HCT116 (cell line): ENCODE measurements at regions not wholly inside any gene's neighbourhood (a gene's known extent, or its start where the extent isn't known, plus 50 kb on each side); places are given as distances from the start of the nearest gene placed in this dataset.

ENCODE experiments used
- ATAC-seq: fragments of 200-7000 bp; cut with Tn5 transposase; 2 replicates; pipeline ENCODE4 v1.9.1; 2020; ENCODE audit warnings: mild to moderate bottlenecking, moderate library complexity
- BruUV-seq: library from RNA; stranded (reverse); fragments of 400-500 nt; replicated peaks from 2 replicates; lab custom pipeline; 2021; lab: Mats Ljungman, UMichigan
- CTCF ChIA-PET: fragments of 300-600 bp; sonication (Branson Sonifier 250); formaldehyde crosslinking; loops from one replicate; lab custom pipeline; 2021; ENCODE audit warnings: antibody characterized with exemption; lab: Charles Lee
- POLR2A ChIA-PET: fragments of 300-600, 350-600 bp; sonication (Branson Sonifier 250); formaldehyde crosslinking; loops from one replicate; lab custom pipeline; 2021; ENCODE audit warnings: antibody characterized with exemption; lab: Charles Lee
- RAD21 ChIA-PET, 2 experiments: fragments of 300-600 bp; sonication (Branson Sonifier 250); formaldehyde crosslinking; loops; one replicate each; lab custom pipeline; 2023; ENCODE audit warnings: low total read pairs in 2 of 2; ENCODE audit not compliant: uncharacterized antibody in 2 of 2, unreplicated experiment in 2 of 2, low non-redundant PET in 1 of 2; lab: Charles Lee
- DNase-seq: peaks from one replicate; pipeline ENCODE4 v3.0.0-alpha.2; 2010; ENCODE audit warnings: low read depth, low spot score
- H2AFZ ChIP-seq: fragments of 200-600 bp; shearing (Covaris generic), sonication (generic); 2 replicates; pipeline ENCODE4 v1.6.1; 2017; ENCODE audit warnings: low read depth, mixed run types, mixed read lengths, antibody characterized with exemption, low read length; ENCODE audit not compliant: poor library complexity, severe bottlenecking
- H3K27ac ChIP-seq: 2 replicates; pipeline ENCODE4 v1.5.1; 2012; ENCODE audit warnings: low read depth, low read length
- H3K27me3 ChIP-seq: fragments of 200-600 bp; sonication (generic); 2 replicates; pipeline ENCODE4 v1.6.1; 2016; ENCODE audit warnings: mixed run types, low read length, mixed read lengths; ENCODE audit not compliant: insufficient read depth
- H3K36me3 ChIP-seq, 2 experiments: fragments of 200-500 bp in 1 of 2; fragments of 200-600 bp in 1 of 2; sonication (Bioruptor generic) in 1 of 2; sonication (generic) in 1 of 2; 2 replicates each; pipeline versions ENCODE4 v1.5.1 to v1.6.1; 2014 to 2016; ENCODE audit warnings: low read length in 2 of 2, inconsistent platforms in 1 of 2, mixed read lengths in 1 of 2, mixed run types in 1 of 2; ENCODE audit not compliant: insufficient read depth in 2 of 2, control insufficient read depth in 1 of 2
- H3K4me1 ChIP-seq, 2 experiments: fragments of 200-600 bp in 1 of 2; sonication (generic) in 1 of 2; 2 replicates each; pipeline versions ENCODE4 v1.5.1 to v1.6.1; 2012 to 2017; ENCODE audit warnings: low read length in 2 of 2, inconsistent platforms in 1 of 2, mild to moderate bottlenecking in 1 of 2, mixed read lengths in 1 of 2, mixed run types in 1 of 2, moderate library complexity in 1 of 2; ENCODE audit not compliant: insufficient read depth in 2 of 2, control insufficient read depth in 1 of 2
- H3K4me2 ChIP-seq: fragments of 200-600 bp; sonication (generic); 2 replicates; pipeline ENCODE4 v1.6.1; 2017; ENCODE audit warnings: mixed run types, low read length, mixed read lengths
- H3K4me3 ChIP-seq, 2 experiments: fragments of 200-600 bp in 1 of 2; sonication (generic) in 1 of 2; replicated peaks in 1 of 2; 2 replicates each; pipeline ENCODE4 v1.5.1; 2011 to 2016; ENCODE audit warnings: low read length in 2 of 2, control low read depth in 1 of 2, low read depth in 1 of 2, mild to moderate bottlenecking in 1 of 2, mixed read lengths in 1 of 2, mixed run types in 1 of 2
- H3K79me2 ChIP-seq: fragments of 200-600 bp; sonication (generic); 2 replicates; pipeline ENCODE4 v1.6.1; 2017; ENCODE audit warnings: mild to moderate bottlenecking, mixed run types, low read length, moderate library complexity, mixed read lengths; ENCODE audit not compliant: insufficient read depth
- H3K9ac ChIP-seq: fragments of 200-600 bp; sonication (generic); 2 replicates; pipeline ENCODE4 v1.6.1; 2016; ENCODE audit warnings: low read length, mixed read lengths
- H3K9me2 ChIP-seq: fragments of 200-600 bp; sonication (generic), shearing (Covaris generic); 2 replicates; pipeline ENCODE4 v1.6.1; 2017; ENCODE audit warnings: mixed run types, mild to moderate bottlenecking, moderate library complexity; ENCODE audit not compliant: insufficient read depth
- H3K9me3 ChIP-seq, 2 experiments: fragments of 200-500 bp in 1 of 2; fragments of 200-600 bp in 1 of 2; sonication (Bioruptor generic) in 1 of 2; sonication (generic) in 1 of 2; 2 replicates each; pipeline ENCODE4 v1.6.1; 2014 to 2017; ENCODE audit warnings: low read length in 2 of 2, mixed read lengths in 2 of 2, inconsistent platforms in 1 of 2, low read depth in 1 of 2, mild to moderate bottlenecking in 1 of 2, mixed run types in 1 of 2, moderate library complexity in 1 of 2; ENCODE audit not compliant: control insufficient read depth in 1 of 2, insufficient read depth in 1 of 2
- H4K20me1 ChIP-seq: fragments of 200-600 bp; sonication (generic), shearing (Covaris generic); 2 replicates; pipeline ENCODE4 v1.6.1; 2017; ENCODE audit warnings: mixed run types, mild to moderate bottlenecking, moderate library complexity; ENCODE audit not compliant: insufficient read depth
- CEBPB ChIP-seq: IDR thresholded peaks from 2 replicates; pipeline ENCODE4 v1.6.1; 2012; ENCODE audit warnings: low read depth
- CTCF ChIP-seq, 3 experiments: fragments of 200-600 bp in 1 of 3; sonication (generic) in 1 of 3; IDR thresholded peaks in 2 of 3; conservative IDR thresholded peaks in 1 of 3; 2 replicates each; pipeline ENCODE4 v1.5.1; 2012 to 2017; ENCODE audit warnings: low read depth in 2 of 3, low read length in 2 of 3, antibody characterized with exemption in 1 of 3, borderline replicate concordance in 1 of 3, control low read depth in 1 of 3, mild to moderate bottlenecking in 1 of 3, mixed read lengths in 1 of 3, mixed run types in 1 of 3, moderate library complexity in 1 of 3; ENCODE audit not compliant: insufficient read depth in 1 of 3
- EGR1 ChIP-seq: IDR thresholded peaks from 2 replicates; pipeline ENCODE4 v1.6.1; 2012; ENCODE audit warnings: low read depth
- ELF1 ChIP-seq: IDR thresholded peaks from 2 replicates; pipeline ENCODE4 v1.6.1; 2012; ENCODE audit warnings: low read depth, borderline replicate concordance
- EZH2 ChIP-seq: fragments of 200-600 bp; sonication (generic); IDR thresholded peaks from 2 replicates; pipeline ENCODE4 v1.6.1; 2017; ENCODE audit warnings: antibody characterized with exemption, mixed run types
- EZH2phosphoT487 ChIP-seq: fragments of 200-600 bp; IDR thresholded peaks from 2 replicates; pipeline ENCODE4 v1.6.1; 2018; ENCODE audit warnings: antibody characterized with exemption, borderline replicate concordance
- FOSL1 ChIP-seq: IDR thresholded peaks from 2 replicates; pipeline ENCODE4 v1.6.1; 2012; ENCODE audit warnings: low read depth
- JUND ChIP-seq: IDR thresholded peaks from 2 replicates; pipeline ENCODE4 v1.6.1; 2012
- POLR2A ChIP-seq: IDR thresholded peaks from 2 replicates; pipeline ENCODE4 v1.7.0; 2011; ENCODE audit warnings: borderline replicate concordance; ENCODE audit not compliant: insufficient read depth, insufficient read length; ENCODE audit errors: extremely low read depth
- POLR2AphosphoS5 ChIP-seq: IDR thresholded peaks from 2 replicates; pipeline ENCODE4 v1.6.1; 2011; ENCODE audit warnings: mild to moderate bottlenecking, low read depth, low read length, moderate library complexity
- SIN3A ChIP-seq: IDR thresholded peaks from 2 replicates; pipeline ENCODE4 v1.6.1; 2012; ENCODE audit warnings: low read depth
- SP1 ChIP-seq: IDR thresholded peaks from 2 replicates; pipeline ENCODE4 v1.6.1; 2012; ENCODE audit warnings: low read depth
- SRF ChIP-seq: IDR thresholded peaks from 2 replicates; pipeline ENCODE4 v1.6.1; 2012; ENCODE audit warnings: low read depth
- TCF7L2 ChIP-seq: IDR thresholded peaks from 2 replicates; pipeline ENCODE4 v1.7.0; 2011; ENCODE audit warnings: borderline replicate concordance, inconsistent platforms; ENCODE audit not compliant: insufficient read depth, insufficient read length; ENCODE audit errors: extremely low read depth
- YY1 ChIP-seq: IDR thresholded peaks from 2 replicates; pipeline ENCODE4 v1.6.1; 2011; ENCODE audit warnings: low read length, low read depth, moderate library complexity, mild to moderate bottlenecking; ENCODE audit not compliant: insufficient replicate concordance; ENCODE audit errors: extremely low read depth
- ZFX ChIP-seq: fragments of 450-650 bp; IDR thresholded peaks from 2 replicates; pipeline ENCODE4 v1.6.1; 2017
- ZNF274 ChIP-seq: fragments of 200-500 bp; sonication (Bioruptor generic); IDR thresholded peaks from 2 replicates; pipeline ENCODE4 v1.6.1; 2014; ENCODE audit warnings: mild to moderate bottlenecking, low read depth, low read length, inconsistent platforms
- intact Hi-C: fragments of 100-400 bp; cut with micrococcal nuclease; formaldehyde crosslinking; loops from 2 replicates; pipeline ENCODE4 v1.10.0; 2022
- TF ChIP-seq, protein P1 (sequence below): IDR thresholded peaks from 2 replicates; pipeline ENCODE4 v1.6.1; 2012

GRCh38 chr21:41638201-41638790 lies 128.6 kb downstream of the RIPK4 start (continued):
- no peak for TF ChIP-seq CTCF (IDR thresholded peaks at IDR 0.05 in 2 of 3, conservative IDR thresholded peaks at IDR 0.05 in 1 of 3; ENCODE audit: borderline replicate concordance in 1 of 3, insufficient read depth in 1 of 3, low read depth in 2 of 3, low read length in 2 of 3)
- TF ChIP-seq ZNF274, result no peak
- no peak for TF ChIP-seq FOSL1
- no peak for TF ChIP-seq ELF1
- TF ChIP-seq EGR1, result no peak
- TF ChIP-seq JUND, result no peak
- no peak for TF ChIP-seq POLR2A
- TF ChIP-seq, protein P1, sequence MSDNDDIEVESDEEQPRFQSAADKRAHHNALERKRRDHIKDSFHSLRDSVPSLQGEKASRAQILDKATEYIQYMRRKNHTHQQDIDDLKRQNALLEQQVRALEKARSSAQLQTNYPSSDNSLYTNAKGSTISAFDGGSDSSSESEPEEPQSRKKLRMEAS, result no peak
- no peak for TF ChIP-seq EZH2
- no peak for TF ChIP-seq ZFX
- no peak for TF ChIP-seq EZH2phosphoT487

DNA sequence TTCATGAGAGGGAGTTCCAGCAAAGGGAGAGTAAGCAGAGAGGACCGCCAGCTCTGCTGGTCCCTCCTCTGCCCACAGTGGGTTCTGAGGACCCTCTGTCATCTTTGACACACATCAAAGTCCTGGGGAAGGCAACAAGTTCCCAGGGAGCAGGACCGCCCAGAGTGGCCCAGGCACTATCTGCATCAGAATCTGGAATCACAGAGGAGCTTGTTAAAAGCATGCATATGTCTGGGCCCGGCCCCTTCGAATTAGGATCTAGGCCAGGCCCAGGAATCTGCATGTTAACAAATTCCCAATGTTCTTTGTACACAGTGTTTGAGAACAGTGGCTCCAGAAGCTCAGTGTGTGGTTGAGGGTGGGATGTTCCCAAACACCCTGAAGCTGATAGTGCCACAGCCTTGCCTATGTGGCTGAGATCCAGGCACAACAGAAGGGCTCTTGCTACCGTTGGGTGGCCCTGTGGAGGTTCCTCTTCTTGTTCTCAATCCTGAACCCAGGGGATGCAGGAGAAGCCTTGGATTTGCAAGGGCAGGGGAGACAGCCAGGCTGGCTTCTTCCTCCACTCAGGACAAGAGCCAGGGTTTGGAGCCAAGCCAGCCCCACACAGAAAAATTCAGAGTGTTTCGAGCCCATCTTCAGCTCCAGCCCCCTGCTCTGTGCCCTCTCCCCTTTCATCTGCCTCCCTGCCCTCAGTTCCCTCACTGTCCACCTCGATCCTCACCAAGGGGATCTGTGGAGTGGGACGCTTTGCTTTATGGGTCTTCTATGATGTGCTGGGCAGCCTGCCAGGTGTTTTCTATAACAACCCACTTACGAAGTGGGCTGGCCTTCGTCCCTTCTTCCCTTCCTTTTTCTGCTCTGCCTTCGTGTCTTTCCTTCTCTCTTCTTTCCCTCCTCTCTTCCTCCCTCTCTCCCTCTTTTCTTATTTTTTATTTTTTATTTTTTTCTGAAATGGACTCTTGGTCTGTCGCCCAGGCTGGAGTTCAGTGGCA lies 129.0 kb upstream of the TMPRSS2 start:
- Histone ChIP-seq H3K9me3 (no peaks in the 10 kb centered on the region), H3K4me3 (no peak overlapping the region), H3K4me1 (peaks cover 5 to 32% of the 10 kb centered on the region in 2 experiments), H3K79me2 (no peaks in the 10 kb centered on the region), H4K20me1 (no peaks in the 10 kb centered on the region), H3K9ac (no peak overlapping the region), H3K4me2 (no peak overlapping the region), H3K27ac (no peak overlapping the region), H2AFZ (no peak overlapping the region), H3K27me3 (peaks cover 4% of the 10 kb centered on the region; the same call in 1 of the 2 replicates), H3K9me2 (no peaks in the 10 kb centered on the region), H3K36me3 (no peaks in the 10 kb centered on the region)
- ChIA-PET CTCF (no interaction called here), RAD21 (no interaction called here), POLR2A (no interaction called here)
- intact Hi-C loops, result no loop called here
- BruUV-seq, result no TSS peak
- ATAC-seq (no peak), DNase-seq (no peak)
- TF ChIP-seq CEBPB (no peak), FOSL1 (no peak), SRF (no peak), TCF7L2 (no peak), ZFX (no peak), POLR2AphosphoS5 (no peak), ZNF274 (no peak), EZH2phosphoT487 (no peak), SP1 (no peak), SIN3A (no peak), YY1 (no peak), CTCF (IDR thresholded peaks at IDR 0.05 in 2 of 3, conservative IDR thresholded peaks at IDR 0.05 in 1 of 3; ENCODE audit: borderline replicate concordance in 1 of 3, insufficient read depth in 1 of 3, low read depth in 2 of 3, low read length in 2 of 3) (no peak)
- TF ChIP-seq, protein P1, result no peak
